Uterus (tissue), 3 donors: ENCODE measurements at regions not wholly inside any gene's neighbourhood (a gene's known extent, or its start where the extent isn't known, plus 50 kb on each side); places are given as distances from the start of the nearest gene placed in this dataset.

Source experiments
- DNase-seq, 2 donors: peaks; one replicate each; pipeline ENCODE4 v3.0.0-alpha.2; 2019 to 2020
- H3K27ac ChIP-seq, 2 donors: fragments of 200-600 bp; sonication (generic); 1 replicate in 1 of 2; 2 replicates in 1 of 2; pipeline ENCODE4 v1.5.1; 2016 to 2018
- H3K27me3 ChIP-seq, 2 donors: fragments of 200-600 bp; sonication (generic); one replicate each; pipeline ENCODE4 v1.5.1; 2018 to 2019; ENCODE audit warnings: control low read depth in 1 of 2
- H3K36me3 ChIP-seq, 2 donors: fragments of 200-600 bp; sonication (generic); one replicate each; pipeline ENCODE4 v1.5.1; 2019; ENCODE audit warnings: control low read depth in 1 of 2
- H3K4me1 ChIP-seq, 2 donors: fragments of 200-600 bp; sonication (generic); one replicate each; pipeline ENCODE4 v1.5.1; 2018 to 2019; ENCODE audit warnings: control low read depth in 1 of 2
- H3K4me3 ChIP-seq, 2 donors: fragments of 200-600 bp; sonication (generic); 1 replicate in 1 of 2; 2 replicates in 1 of 2; pipeline ENCODE4 v1.5.1; 2018 to 2019; ENCODE audit warnings: mild to moderate bottlenecking in 1 of 2
- H3K9me3 ChIP-seq, 2 donors: fragments of 200-600 bp; sonication (generic); one replicate each; pipeline ENCODE4 v1.5.1; 2019; ENCODE audit warnings: control low read depth in 1 of 2
- CTCF ChIP-seq, 4 experiments: fragments of 200-600 bp in 2 of 4; fragments of 450-650 bp in 2 of 4; sonication (generic) in 2 of 4; IDR thresholded peaks; one replicate each; pipeline ENCODE4 v1.5.1; 2016 to 2019; ENCODE audit warnings: antibody characterized with exemption in 4 of 4, mild to moderate bottlenecking in 2 of 4, moderate library complexity in 1 of 4
- POLR2A ChIP-seq, 2 donors: fragments of 450-650 bp; IDR thresholded peaks; one replicate each; pipeline ENCODE4 v1.6.1; 2016; ENCODE audit warnings: antibody characterized with exemption in 2 of 2, mild to moderate bottlenecking in 1 of 2, moderate library complexity in 1 of 2
- intact Hi-C: fragments of 100-400 bp; cut with DNase I; formaldehyde crosslinking; loops from one replicate; pipeline ENCODE4 v1.15.1; 2023; ENCODE audit warnings: low total_unique reads
- donor health status: DM: yes; HTN: yes; CAD: no.

- no peak for TF ChIP-seq CTCF (IDR thresholded peaks at IDR 0.05)
- no peak for TF ChIP-seq POLR2A (IDR thresholded peaks at IDR 0.05)
- H3K4me3 ChIP-seq = no peak overlapping the region
- intact Hi-C loops = loop anchor here (5.0 kb wide), 1 partner anchor 57 kb away; no protein-coding TSS in a partner anchor
- H3K27ac ChIP-seq = no peak overlapping the region
- DNase-seq = no peak
- H3K4me1 ChIP-seq = no peaks in the 10 kb centered on the region
- H3K9me3 ChIP-seq = no peaks in the 10 kb centered on the region
- no peaks in the 10 kb centered on the region for H3K27me3 ChIP-seq
- H3K36me3 ChIP-seq = no peaks in the 10 kb centered on the region
Measured at GRCh38 chr22:49505337-49506009, 322.2 kb downstream of the BRD1 start.

- H3K27me3 ChIP-seq = no peaks in the 10 kb centered on the region
- intact Hi-C loops = no loop called here
- no peak overlapping the region for H3K27ac ChIP-seq
- no peak for DNase-seq
- no peaks in the 10 kb centered on the region for H3K9me3 ChIP-seq
- no peaks in the 10 kb centered on the region for H3K36me3 ChIP-seq
- no peak overlapping the region for H3K4me3 ChIP-seq
- H3K4me1 ChIP-seq = no peaks in the 10 kb centered on the region
- TF ChIP-seq POLR2A (IDR thresholded peaks at IDR 0.05) (no peak), CTCF (IDR thresholded peaks at IDR 0.05) (no peak)
Measured at GRCh38 chr22:49503896-49504521, 323.7 kb downstream of the BRD1 start.

GRCh38 chr22:49503321-49503720 lies 324.4 kb downstream of the BRD1 start:
- intact Hi-C loops = no loop called here
- no peak for DNase-seq
- H3K4me1 ChIP-seq = no peaks in the 10 kb centered on the region
- no peak overlapping the region for H3K27ac ChIP-seq
- no peaks in the 10 kb centered on the region for H3K9me3 ChIP-seq
- TF ChIP-seq CTCF (IDR thresholded peaks at IDR 0.05) (no peak), POLR2A (IDR thresholded peaks at IDR 0.05) (no peak)
- no peaks in the 10 kb centered on the region for H3K36me3 ChIP-seq
- H3K27me3 ChIP-seq = no peaks in the 10 kb centered on the region
- H3K4me3 ChIP-seq = no peak overlapping the region

- TF ChIP-seq CTCF (IDR thresholded peaks at IDR 0.05) (no peak), POLR2A (IDR thresholded peaks at IDR 0.05) (no peak)
- no peaks in the 10 kb centered on the region for H3K4me1 ChIP-seq
- no peaks in the 10 kb centered on the region for H3K36me3 ChIP-seq
- DNase-seq = no peak
- H3K9me3 ChIP-seq = no peaks in the 10 kb centered on the region
- H3K4me3 ChIP-seq = no peak overlapping the region
- H3K27ac ChIP-seq = no peak overlapping the region
- intact Hi-C loops = no loop called here
- H3K27me3 ChIP-seq = no peaks in the 10 kb centered on the region
Measured at GRCh38 chr22:49502126-49502826, 325.4 kb downstream of the BRD1 start.

- H3K27ac ChIP-seq = no peak overlapping the region
- no peaks in the 10 kb centered on the region for H3K36me3 ChIP-seq
- intact Hi-C loops = no loop called here
- no peaks in the 10 kb centered on the region for H3K4me1 ChIP-seq
- no peak for TF ChIP-seq POLR2A (IDR thresholded peaks at IDR 0.05)
- TF ChIP-seq CTCF (IDR thresholded peaks at IDR 0.05) = no peak
- no peaks in the 10 kb centered on the region for H3K27me3 ChIP-seq
- peaks cover 0 to 5% of the 10 kb centered on the region in 2 donors for H3K9me3 ChIP-seq
- no peak for DNase-seq
- H3K4me3 ChIP-seq = no peak overlapping the region
Measured at GRCh38 chr22:49500942-49501395, 326.7 kb downstream of the BRD1 start.
